GM19372 (cell line): ENCODE measurements at regions not wholly inside any gene's neighbourhood (a gene's known extent, or its start where the extent isn't known, plus 50 kb on each side); places are given as distances from the start of the nearest gene placed in this dataset.

Source experiments
- ATAC-seq: cut with Tn5 transposase; IDR thresholded peaks from one replicate; pipeline ENCODE4 v1.9.1; 2021; ENCODE audit warnings: mild to moderate bottlenecking, low read depth, moderate library complexity; ENCODE audit not compliant: unreplicated experiment

- no peak for ATAC-seq
Measured at GRCh38 chr10:70966646-70967553, 78.5 kb upstream of the PCBD1 start.

GRCh38 chr10:70967591-70968587 is 79.5 kb upstream of the PCBD1 start:
- ATAC-seq = no peak

- ATAC-seq = no peak
Measured at GRCh38 chr10:70969188-70969587, 80.8 kb upstream of the PCBD1 start.

GRCh38 chr10:70970830-70971229 is 82.5 kb upstream of the PCBD1 start:
- ATAC-seq = no peak

- no peak for ATAC-seq
Measured at GRCh38 chr10:70973275-70973674, 84.9 kb upstream of the PCBD1 start.

GRCh38 chr10:70974351-70974901 is 86.1 kb upstream of the PCBD1 start:
- no peak for ATAC-seq

- ATAC-seq = no peak
Measured at GRCh38 chr10:70974920-70975319, 86.6 kb upstream of the PCBD1 start.

- ATAC-seq = no peak
Measured at GRCh38 chr10:70976063-70976695, 87.8 kb upstream of the PCBD1 start.

GRCh38 chr10:70977625-70978024 is 89.3 kb upstream of the PCBD1 start:
- ATAC-seq = no peak

GRCh38 chr10:70978181-70978580 is 89.8 kb upstream of the PCBD1 start:
- no peak for ATAC-seq

GRCh38 chr10:70978816-70979480 is 90.6 kb upstream of the PCBD1 start:
- ATAC-seq = no peak

- no peak for ATAC-seq
Measured at GRCh38 chr10:70980687-70981086, 92.3 kb upstream of the PCBD1 start.

- ATAC-seq = no peak
Measured at GRCh38 chr10:70981171-70981836, 92.9 kb upstream of the PCBD1 start.

- no peak for ATAC-seq
Measured at GRCh38 chr10:70981936-70982335, 93.6 kb upstream of the PCBD1 start.

- ATAC-seq = peak; percentile 75
Measured at GRCh38 chr10:70982443-70982842, 94.1 kb upstream of the PCBD1 start.

- no peak for ATAC-seq
Measured at GRCh38 chr10:70984986-70985722, 96.8 kb upstream of the PCBD1 start.

- no peak for ATAC-seq
Measured at GRCh38 chr10:70985824-70986622, 97.7 kb upstream of the PCBD1 start.

GRCh38 chr10:70986623-70986950 is 98.2 kb upstream of the PCBD1 start:
- ATAC-seq = no peak
